Common myeloid progenitor, CD34-positive (primary cell): ENCODE measurements at regions not wholly inside any gene's neighbourhood (a gene's known extent, or its start where the extent isn't known, plus 50 kb on each side); places are given as distances from the start of the nearest gene placed in this dataset.

Source experiments
- CTCF ChIA-PET: fragments of 350-600 bp; sonication (Branson Sonifier 250); formaldehyde crosslinking; loops from one replicate; lab custom pipeline; 2021; ENCODE audit warnings: antibody characterized with exemption; lab: Charles Lee
- POLR2A ChIA-PET: fragments of 350-600 bp; sonication (Branson Sonifier 250); formaldehyde crosslinking; loops from one replicate; lab custom pipeline; 2021; ENCODE audit warnings: antibody characterized with exemption; lab: Charles Lee
- DNase-seq, 3 donors: peaks; one replicate each; pipeline versions ENCODE4 v3.0.0 to v3.0.0-alpha.2; 2013
- H3K27ac ChIP-seq, 2 experiments: 1 replicate in 1 of 2; 2 replicates in 1 of 2; pipeline ENCODE4 v1.7.0; 2013; ENCODE audit warnings: inconsistent platforms in 2 of 2, low read length in 2 of 2, mild to moderate bottlenecking in 2 of 2, low read depth in 1 of 2, moderate library complexity in 1 of 2; ENCODE audit not compliant: severe bottlenecking in 2 of 2, insufficient read depth in 1 of 2, poor library complexity in 1 of 2
- H3K27me3 ChIP-seq, 5 experiments: replicated peaks in 2 of 5; 1 replicate in 3 of 5; 2 replicates in 2 of 5; pipeline versions ENCODE4 v1.6.1 to v1.7.0; 2013; ENCODE audit warnings: low read length in 4 of 5, mild to moderate bottlenecking in 2 of 5, moderate library complexity in 2 of 5, inconsistent platforms in 1 of 5; ENCODE audit not compliant: insufficient read depth in 5 of 5, control insufficient read depth in 4 of 5
- H3K36me3 ChIP-seq, 4 experiments: 1 replicate in 2 of 4; 2 replicates in 2 of 4; pipeline versions ENCODE4 v1.6.1 to v1.7.0; 2013; ENCODE audit warnings: low read length in 3 of 4, control low read depth in 1 of 4, mild to moderate bottlenecking in 1 of 4; ENCODE audit not compliant: control insufficient read depth in 4 of 4, insufficient read depth in 4 of 4
- H3K4me1 ChIP-seq, 4 experiments: 1 replicate in 3 of 4; 2 replicates in 1 of 4; pipeline versions ENCODE4 v1.6.1 to v1.7.1; 2013; ENCODE audit warnings: low read length in 3 of 4, mild to moderate bottlenecking in 3 of 4, control low read depth in 1 of 4, inconsistent platforms in 1 of 4, moderate library complexity in 1 of 4; ENCODE audit not compliant: control insufficient read depth in 4 of 4, insufficient read depth in 4 of 4; ENCODE audit errors: control extremely low read depth in 1 of 4
- H3K4me3 ChIP-seq, 7 experiments: 1 replicate in 4 of 7; 2 replicates in 3 of 7; pipeline versions ENCODE4 v1.5.1 to v1.7.0; 2013; ENCODE audit warnings: mild to moderate bottlenecking in 7 of 7, low read length in 6 of 7, moderate library complexity in 6 of 7, inconsistent platforms in 2 of 7, low read depth in 2 of 7, control low read depth in 1 of 7; ENCODE audit not compliant: insufficient read depth in 4 of 7, control insufficient read depth in 1 of 7; ENCODE audit errors: extremely low read depth in 1 of 7
- H3K9me3 ChIP-seq, 5 experiments: 1 replicate in 4 of 5; 2 replicates in 1 of 5; pipeline versions ENCODE4 v1.6.1 to v1.7.1; 2013; ENCODE audit warnings: low read length in 4 of 5, mild to moderate bottlenecking in 2 of 5, inconsistent platforms in 1 of 5, low read depth in 1 of 5, moderate library complexity in 1 of 5; ENCODE audit not compliant: control insufficient read depth in 4 of 5, insufficient read depth in 2 of 5; ENCODE audit errors: control extremely low read depth in 1 of 5
- WGBS: methylation state at CpG from one replicate; pipeline ENCODE4 v1.1.5; 2013; ENCODE audit not compliant: insufficient coverage; 5-methylcytosine and 5-hydroxymethylcytosine counted together

- ChIA-PET CTCF (interaction anchor here (1.7 kb wide), 1 partner anchor 10 kb away, joined by 5 read pairs; no protein-coding TSS in a partner anchor), POLR2A (no interaction called here)
- Histone ChIP-seq H3K9me3 (peaks cover 0 to 3% (median 0%) of the 10 kb centered on the region in 5 experiments), H3K27me3 (peaks cover 0 to 15% (median under 1%) of the 10 kb centered on the region in 5 experiments), H3K36me3 (no peaks in the 10 kb centered on the region), H3K4me3 (no peak overlapping the region), H3K4me1 (no peaks in the 10 kb centered on the region), H3K27ac (no peak overlapping the region)
- 93% methylated on average over 14 of the region's 14 CpGs for WGBS
- no peak for DNase-seq
Measured at GRCh38 chr10:2828741-2829140, 238.6 kb upstream of the PFKP start.

- H3K4me3 ChIP-seq, result no peak overlapping the region
- POLR2A ChIA-PET, result no interaction called here
- peaks cover 0 to 3% (median 0%) of the 10 kb centered on the region in 5 experiments for H3K9me3 ChIP-seq
- peaks cover 0 to 9% (median 0%) of the 10 kb centered on the region in 5 experiments for H3K27me3 ChIP-seq
- no peak overlapping the region for H3K27ac ChIP-seq
- WGBS, result 50% methylated on average over 2 of the region's 2 CpGs
- H3K4me1 ChIP-seq, result no peaks in the 10 kb centered on the region
- CTCF ChIA-PET, result no interaction called here
- no peak for DNase-seq
- no peaks in the 10 kb centered on the region for H3K36me3 ChIP-seq
Measured at GRCh38 chr10:2826675-2827074, 240.7 kb upstream of the PFKP start.

GRCh38 chr10:2825841-2826240 lies 241.5 kb upstream of the PFKP start:
- CTCF ChIA-PET, result no interaction called here
- H3K36me3 ChIP-seq, result no peaks in the 10 kb centered on the region
- H3K9me3 ChIP-seq, result peaks cover 0 to 3% (median 0%) of the 10 kb centered on the region in 5 experiments
- H3K4me3 ChIP-seq, result no peak overlapping the region
- WGBS, result 80% methylated on average over 1 of the region's 4 CpGs
- no peak overlapping the region for H3K27ac ChIP-seq
- H3K4me1 ChIP-seq, result no peaks in the 10 kb centered on the region
- DNase-seq, result no peak
- H3K27me3 ChIP-seq, result peaks cover 0 to 9% (median 0%) of the 10 kb centered on the region in 5 experiments
- POLR2A ChIA-PET, result no interaction called here

DNA sequence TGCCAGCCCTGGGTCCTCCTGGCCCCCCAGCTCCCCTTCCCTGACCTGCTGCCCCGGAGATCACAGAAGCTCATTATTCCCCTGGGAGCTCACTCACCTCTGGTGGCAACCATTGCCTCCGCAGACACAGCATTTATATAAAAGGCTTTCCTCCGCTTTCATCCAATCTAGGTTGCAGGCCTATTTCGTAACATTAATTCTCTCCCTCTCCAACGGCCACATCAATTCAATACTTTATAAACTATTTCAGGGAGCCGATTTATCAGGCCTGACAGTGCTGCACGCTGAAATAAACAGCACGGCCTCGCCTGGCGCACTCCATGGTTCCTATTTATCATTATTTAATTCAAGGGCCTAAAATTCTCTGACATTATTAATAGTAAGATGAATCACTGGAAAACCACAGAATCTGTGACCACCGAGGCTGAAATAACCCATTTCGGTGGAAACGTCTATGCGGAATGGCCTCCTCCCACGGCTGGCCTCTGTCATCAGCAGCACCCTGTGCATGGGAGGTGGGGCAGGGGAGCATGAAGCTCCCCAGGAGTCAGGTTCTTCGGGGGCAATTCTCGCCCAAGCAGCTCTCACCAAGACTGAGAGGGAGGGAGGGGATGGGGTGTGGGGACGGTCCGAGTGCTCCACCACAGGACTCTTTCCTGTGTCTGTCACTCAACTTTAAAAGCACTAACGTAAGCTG lies 249.3 kb upstream of the PFKP start:
- H3K4me3 ChIP-seq, result no peak overlapping the region
- H3K9me3 ChIP-seq, result no peaks in the 10 kb centered on the region
- H3K4me1 ChIP-seq, result no peaks in the 10 kb centered on the region
- H3K36me3 ChIP-seq, result no peaks in the 10 kb centered on the region
- DNase-seq, result no peak
- peaks cover 0 to 9% (median 0%) of the 10 kb centered on the region in 5 experiments for H3K27me3 ChIP-seq
- H3K27ac ChIP-seq, result no peak overlapping the region
- CTCF ChIA-PET, result no interaction called here
- POLR2A ChIA-PET, result no interaction called here
- 69% methylated on average over 12 of the region's 20 CpGs for WGBS

- CTCF ChIA-PET, result no interaction called here
- POLR2A ChIA-PET, result no interaction called here
- no peaks in the 10 kb centered on the region for H3K4me1 ChIP-seq
- H3K27me3 ChIP-seq, result peaks cover 0 to 9% (median 0%) of the 10 kb centered on the region in 5 experiments
- no peak overlapping the region for H3K27ac ChIP-seq
- H3K36me3 ChIP-seq, result no peaks in the 10 kb centered on the region
- WGBS, result 94% methylated on average over 4 of the region's 7 CpGs
- no peak overlapping the region for H3K4me3 ChIP-seq
- no peak for DNase-seq
- H3K9me3 ChIP-seq, result no peaks in the 10 kb centered on the region
Measured at GRCh38 chr10:2813693-2814092, 253.7 kb upstream of the PFKP start.

DNA sequence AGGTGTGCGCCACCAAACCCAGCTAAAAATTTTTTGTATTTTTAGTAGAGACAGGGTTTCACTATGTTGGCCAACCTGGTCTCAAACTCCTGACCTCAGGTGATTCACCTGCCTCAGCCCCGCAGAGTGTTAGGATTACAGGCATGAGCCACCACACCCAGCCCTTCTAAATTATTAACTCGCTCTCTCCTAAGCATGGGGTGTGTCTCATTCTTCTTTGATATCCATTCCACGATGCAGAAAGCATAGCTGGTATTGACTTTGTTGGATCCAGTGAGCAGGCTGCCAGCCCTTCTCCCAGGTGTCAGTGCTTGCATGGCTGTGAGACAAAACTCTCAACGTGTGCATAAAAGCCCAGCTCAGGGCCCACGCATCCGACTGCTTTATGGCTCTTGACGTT lies 254.1 kb upstream of the PFKP start:
- 97% methylated on average over 7 of the region's 8 CpGs for WGBS
- Histone ChIP-seq H3K4me3 (no peak overlapping the region), H3K4me1 (no peaks in the 10 kb centered on the region), H3K36me3 (no peaks in the 10 kb centered on the region), H3K27me3 (peaks cover 0 to 5% (median 0%) of the 10 kb centered on the region in 5 experiments), H3K27ac (no peak overlapping the region), H3K9me3 (no peaks in the 10 kb centered on the region)
- CTCF ChIA-PET, result no interaction called here
- POLR2A ChIA-PET, result no interaction called here
- DNase-seq, result no peak

GRCh38 chr10:2812631-2813030 lies 254.7 kb upstream of the PFKP start:
- Histone ChIP-seq H3K4me3 (no peak overlapping the region), H3K9me3 (no peaks in the 10 kb centered on the region), H3K4me1 (no peaks in the 10 kb centered on the region), H3K27ac (no peak overlapping the region), H3K36me3 (no peaks in the 10 kb centered on the region), H3K27me3 (peaks cover 0 to 4% (median 0%) of the 10 kb centered on the region in 5 experiments)
- DNase-seq, result no peak
- ChIA-PET CTCF (no interaction called here), POLR2A (no interaction called here)
- WGBS, result 100% methylated on average over 1 of the region's 3 CpGs
